GM20000 (cell line): ENCODE measurements at regions not wholly inside any gene's neighbourhood (a gene's known extent, or its start where the extent isn't known, plus 50 kb on each side); places are given as distances from the start of the nearest gene placed in this dataset.
A peak's percentile ranks its signal among the peaks of the same experiment; 100 is the strongest.

Experiments used
- DNase-seq: peaks from one replicate; pipeline ENCODE4 v3.0.0; 2012; ENCODE audit warnings: low spot score
- CTCF ChIP-seq: IDR thresholded peaks from 2 replicates; pipeline ENCODE4 v1.5.1; 2012; ENCODE audit warnings: mild to moderate bottlenecking, control low read depth; ENCODE audit errors: extremely low read depth, missing control alignments

DNA sequence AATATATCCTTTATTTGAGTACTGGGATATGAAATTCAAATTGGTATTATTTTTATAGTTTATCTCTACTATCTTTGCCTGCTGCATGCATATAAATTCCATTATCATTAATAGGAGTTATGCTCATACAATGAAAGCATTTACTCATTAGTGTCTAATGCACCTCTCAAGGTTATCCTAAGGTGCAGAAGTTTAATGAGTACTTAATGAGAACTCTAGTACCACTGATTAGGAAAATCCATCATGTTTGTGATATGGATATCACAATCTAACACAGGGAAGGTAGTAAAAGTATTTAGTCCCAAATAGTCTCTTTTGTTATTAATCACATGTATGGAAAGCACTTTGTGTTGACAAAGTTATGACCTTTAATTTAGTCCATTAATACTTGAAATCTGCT, 77.2 kb upstream of the SLC10A2 start:
- DNase-seq = no peak
- TF ChIP-seq CTCF = no peak

DNA sequence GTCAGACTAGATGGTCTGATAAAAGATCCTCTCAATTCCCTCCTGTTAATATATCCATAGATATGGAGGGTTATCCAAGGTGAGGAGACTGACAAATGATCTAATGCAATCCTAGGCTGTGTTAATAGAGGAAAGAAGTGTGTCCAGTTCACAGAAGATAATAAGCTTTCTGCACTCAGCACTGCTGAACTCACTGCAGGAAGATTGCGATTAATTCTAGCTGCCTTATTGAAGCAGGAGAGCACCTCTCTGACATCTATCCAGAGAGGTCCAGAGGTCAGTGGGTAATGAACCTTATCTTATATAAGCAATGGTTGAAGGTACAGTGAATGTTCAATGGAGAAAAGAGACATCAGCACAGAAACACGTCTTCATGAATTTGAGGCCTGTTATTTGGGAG, 75.9 kb upstream of the SLC10A2 start:
- TF ChIP-seq CTCF = no peak
- no peak for DNase-seq

DNA sequence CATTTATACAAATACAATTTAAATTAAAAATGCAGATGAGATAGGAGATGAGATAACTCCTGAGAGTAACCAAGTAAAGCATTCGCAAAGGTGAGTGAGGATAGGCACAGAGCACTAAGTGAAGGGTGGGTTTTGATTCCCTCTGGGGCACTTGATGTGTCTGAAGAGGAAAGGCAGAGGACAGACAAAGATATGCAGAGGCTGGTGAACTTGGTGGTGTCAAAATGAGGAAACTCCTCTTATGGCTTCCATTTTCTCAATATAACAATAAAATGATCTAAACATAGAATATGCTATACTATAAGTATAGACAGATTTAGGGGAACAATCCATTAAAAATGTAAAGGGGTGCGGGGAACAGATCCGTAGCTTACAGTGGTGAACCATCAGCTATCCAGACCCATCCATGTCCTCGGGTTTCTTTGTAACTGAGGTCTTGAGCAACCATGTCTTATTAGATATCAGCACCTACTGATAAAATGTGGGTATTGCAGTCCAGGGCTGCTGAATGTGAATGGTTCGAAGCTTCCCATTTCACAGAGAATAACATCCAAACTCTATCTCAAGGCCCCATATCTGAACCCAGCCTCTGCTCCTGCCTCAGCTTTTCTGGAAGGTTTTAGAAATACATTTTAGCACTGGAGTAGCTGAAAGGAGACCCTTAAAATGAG, 73.9 kb upstream of the SLC10A2 start:
- peak; percentile 71 for TF ChIP-seq CTCF
- peak; percentile 49 for DNase-seq

- TF ChIP-seq CTCF = no peak
These were observed 68.1 kb upstream of the SLC10A2 start for GRCh38 chr13:103134271-103134670.

GRCh38 chr13:103133556-103133955, 67.3 kb upstream of the SLC10A2 start:
- no peak for DNase-seq
- no peak for TF ChIP-seq CTCF

More at GRCh38 chr13:103134271-103134670, 68.1 kb upstream of the SLC10A2 start:
- peak; percentile 15 for DNase-seq

GRCh38 chr13:103130681-103131210, 64.5 kb upstream of the SLC10A2 start:
- DNase-seq = peak; percentile 14
- no peak for TF ChIP-seq CTCF

- TF ChIP-seq CTCF = no peak
- DNase-seq = no peak
These were observed 63.9 kb upstream of the SLC10A2 start for GRCh38 chr13:103130146-103130545.
